HT1080 (cell line): ENCODE measurements at regions not wholly inside any gene's neighbourhood (a gene's known extent, or its start where the extent isn't known, plus 50 kb on each side); places are given as distances from the start of the nearest gene placed in this dataset.
"Not testable (repeated sequence)": the region's sequence is repeated elsewhere in the genome, so short reads cannot be mapped to it uniquely, and the experiment has no call there.

Experiments used
- DNase-seq: peaks from one replicate; pipeline ENCODE4 v3.0.0-alpha.2; 2015; ENCODE audit warnings: low read depth

DNA sequence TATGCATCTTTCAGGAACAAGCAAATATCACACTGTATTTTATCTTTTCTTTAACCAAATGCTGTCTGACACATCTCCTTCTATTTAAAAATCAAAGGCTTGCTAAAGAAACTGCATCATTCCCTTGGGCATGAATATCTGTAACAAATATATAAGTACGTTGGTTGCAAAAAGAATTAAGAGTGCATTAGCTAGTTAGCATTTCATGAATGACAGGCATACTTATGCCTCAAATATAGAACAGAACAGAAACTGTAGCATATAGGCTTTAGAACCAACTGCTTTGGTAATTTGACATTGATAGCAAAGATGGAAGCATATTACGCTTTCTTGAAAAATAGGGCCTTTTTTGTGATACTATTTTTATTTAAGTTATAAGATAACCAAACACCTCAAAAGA is 761.2 kb downstream of the MAT2B start:
- DNase-seq: no peak

DNA sequence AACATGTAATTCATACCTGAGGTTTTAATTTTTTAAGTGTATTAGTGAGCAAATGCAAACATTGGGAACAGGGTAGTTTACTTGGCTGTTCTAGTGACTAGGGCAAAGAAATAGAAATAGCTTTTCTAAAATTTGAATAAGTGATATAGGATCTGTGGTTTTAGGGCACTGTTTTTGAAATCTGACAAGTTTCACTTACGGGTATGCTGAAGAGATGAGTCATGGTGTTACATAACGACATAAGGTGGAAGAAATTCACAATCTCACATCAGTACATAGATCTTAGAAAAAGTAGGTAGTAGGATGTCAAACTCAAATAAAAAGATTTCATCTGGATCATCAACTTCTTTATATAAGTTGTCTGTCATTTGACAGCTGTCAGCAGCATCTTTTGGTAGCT is 772.3 kb downstream of the MAT2B start:
- DNase-seq: peak; percentile 35

DNA sequence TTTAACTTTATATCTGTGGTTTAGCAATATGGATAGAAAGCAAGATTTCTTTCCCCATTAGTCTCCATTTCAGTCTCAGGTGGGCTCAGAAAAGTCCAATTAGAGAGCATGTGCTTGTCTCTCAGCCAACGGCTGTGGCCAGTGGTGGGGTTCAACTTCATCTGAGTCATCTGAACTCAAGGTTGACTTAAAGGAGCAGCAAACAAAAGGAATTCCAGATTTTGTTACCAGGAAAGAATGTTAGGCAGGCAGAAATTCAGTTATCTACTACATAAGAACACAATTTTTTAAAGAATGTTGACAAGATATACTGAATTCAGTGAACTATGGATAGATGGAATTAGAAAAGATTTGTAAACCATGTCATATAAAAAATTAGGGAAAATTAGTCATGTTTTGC is 784.1 kb downstream of the MAT2B start:
- peak; percentile 17 for DNase-seq

DNA sequence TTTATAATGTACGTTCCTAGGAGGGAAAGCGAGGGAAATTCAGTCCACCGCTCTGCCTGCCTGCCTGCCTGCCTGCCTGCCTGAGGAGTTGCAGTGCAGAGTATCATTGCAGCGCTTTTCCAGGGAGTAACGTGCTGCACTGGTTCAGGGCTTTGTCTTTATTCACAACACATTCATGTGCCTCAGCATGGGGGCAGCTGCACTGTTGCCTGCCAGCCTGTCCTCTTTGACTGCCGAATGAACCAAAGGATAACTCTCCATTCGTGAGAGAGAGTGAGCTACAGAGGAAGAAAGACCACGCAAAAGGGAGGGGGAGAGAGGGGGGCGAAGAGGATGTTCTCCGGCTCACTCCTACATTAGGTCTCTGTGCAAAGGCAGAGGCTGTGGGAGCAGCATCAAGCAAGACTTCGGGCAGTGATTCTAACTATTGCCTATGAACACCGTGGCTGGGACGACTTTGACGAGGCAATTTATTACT is 791.2 kb downstream of the MAT2B start:
- DNase-seq: peak; percentile 12

DNA sequence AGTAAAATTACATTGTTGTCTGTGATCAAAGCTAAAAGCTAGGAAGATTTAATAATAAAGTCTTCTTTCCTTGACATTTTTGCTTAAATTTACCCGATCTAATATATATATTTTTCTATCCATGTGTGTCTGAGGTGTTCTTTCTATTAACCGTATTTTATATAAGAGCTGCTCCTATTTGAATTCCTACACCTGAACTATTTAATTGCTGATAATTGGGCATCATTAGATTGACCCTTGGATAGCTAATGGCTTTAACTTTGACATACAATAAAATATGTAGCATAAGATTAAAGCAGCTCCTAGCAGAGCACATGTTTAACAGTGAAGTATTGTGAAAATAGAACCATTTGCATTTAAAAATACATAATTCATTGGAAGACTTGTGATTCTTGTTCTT is 792.7 kb downstream of the MAT2B start:
- no peak for DNase-seq

DNA sequence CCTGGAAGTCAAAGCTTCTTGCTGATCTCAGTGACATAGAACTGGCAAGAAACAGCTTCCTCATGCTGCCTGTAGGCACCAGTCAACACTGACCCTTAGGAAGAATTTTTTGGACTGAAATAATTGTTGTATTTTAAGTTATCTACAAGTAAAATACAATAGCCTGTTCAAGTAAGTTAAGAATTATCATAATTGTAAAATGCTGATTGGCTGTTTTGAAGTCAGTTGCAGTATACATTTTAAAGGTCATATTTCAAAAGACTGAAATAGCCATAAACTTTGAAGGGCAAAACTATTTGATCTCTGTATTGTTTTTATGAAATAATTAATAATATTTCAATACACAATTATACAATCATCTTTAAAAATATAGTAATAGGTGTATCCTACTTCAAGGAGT is 794.9 kb downstream of the MAT2B start:
- DNase-seq: no peak

DNA sequence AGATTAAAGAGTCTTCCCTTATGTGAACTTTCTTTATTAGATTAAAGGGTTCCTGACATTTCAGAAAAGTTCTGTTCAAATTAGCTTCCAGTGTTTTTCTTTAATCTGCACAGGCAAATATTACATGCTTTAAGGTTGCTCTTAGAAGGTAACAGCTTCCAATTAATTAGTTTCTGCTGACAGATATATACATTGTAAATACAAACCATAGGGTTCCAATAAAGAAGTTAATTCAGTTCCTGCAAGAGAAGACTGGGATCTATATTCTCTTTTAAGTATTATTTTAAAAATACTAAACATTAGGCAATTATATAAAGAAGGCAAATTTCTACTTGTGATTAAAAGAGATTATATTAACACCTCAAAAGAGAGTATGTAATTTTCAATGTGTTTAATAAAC is 795.7 kb downstream of the MAT2B start:
- no peak for DNase-seq

DNA sequence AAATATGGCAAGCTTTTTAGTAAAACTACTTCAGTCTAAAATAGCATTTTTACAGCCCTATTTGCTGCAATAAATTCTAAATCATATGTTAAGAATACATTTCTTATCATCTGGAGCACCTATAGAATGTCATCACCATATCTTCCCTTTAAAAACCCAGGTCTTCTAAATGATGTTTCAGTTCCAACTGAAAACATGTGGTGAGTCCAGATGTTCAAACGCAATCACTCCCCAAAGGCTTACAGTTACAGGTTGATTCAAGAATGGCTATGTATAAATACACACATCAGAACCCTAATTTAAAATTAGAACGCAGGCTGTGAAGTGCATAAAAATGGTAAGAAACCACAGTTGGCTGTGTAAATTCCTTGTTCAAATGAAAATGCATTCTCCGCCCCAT is 796.3 kb downstream of the MAT2B start:
- no peak for DNase-seq

DNA sequence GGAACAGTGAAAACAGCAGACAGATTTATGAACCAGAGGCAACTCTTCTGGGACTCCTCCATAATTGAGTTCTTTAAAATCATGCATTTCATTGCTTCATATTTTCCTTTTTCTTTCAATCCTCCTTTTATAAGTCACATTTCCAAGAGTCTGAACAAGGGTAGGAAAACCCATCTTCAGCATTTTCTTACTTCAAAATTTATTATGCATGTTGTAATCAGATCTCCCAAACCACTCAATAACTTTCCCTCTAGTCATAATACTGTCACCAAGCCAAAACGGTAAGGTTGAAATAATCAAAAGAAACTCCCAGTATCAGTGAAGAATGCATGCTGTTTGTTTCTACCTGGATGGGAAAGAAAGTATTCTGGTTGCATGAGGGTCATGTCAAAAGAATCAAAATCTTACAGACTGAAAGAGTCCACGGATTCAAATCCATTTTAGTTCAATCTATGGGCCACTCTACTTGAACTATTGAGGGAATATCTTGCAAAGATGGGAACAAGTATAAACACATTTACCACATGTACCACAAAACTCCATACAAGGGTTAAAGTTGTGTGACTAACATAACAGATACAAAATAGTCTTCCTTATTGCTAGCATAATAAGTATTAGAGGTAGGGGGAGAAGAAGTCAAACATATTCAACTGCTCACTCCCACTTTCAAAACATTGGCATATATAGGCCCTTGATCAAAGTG is 797.3 kb downstream of the MAT2B start:
- peak; percentile 43 for DNase-seq

DNA sequence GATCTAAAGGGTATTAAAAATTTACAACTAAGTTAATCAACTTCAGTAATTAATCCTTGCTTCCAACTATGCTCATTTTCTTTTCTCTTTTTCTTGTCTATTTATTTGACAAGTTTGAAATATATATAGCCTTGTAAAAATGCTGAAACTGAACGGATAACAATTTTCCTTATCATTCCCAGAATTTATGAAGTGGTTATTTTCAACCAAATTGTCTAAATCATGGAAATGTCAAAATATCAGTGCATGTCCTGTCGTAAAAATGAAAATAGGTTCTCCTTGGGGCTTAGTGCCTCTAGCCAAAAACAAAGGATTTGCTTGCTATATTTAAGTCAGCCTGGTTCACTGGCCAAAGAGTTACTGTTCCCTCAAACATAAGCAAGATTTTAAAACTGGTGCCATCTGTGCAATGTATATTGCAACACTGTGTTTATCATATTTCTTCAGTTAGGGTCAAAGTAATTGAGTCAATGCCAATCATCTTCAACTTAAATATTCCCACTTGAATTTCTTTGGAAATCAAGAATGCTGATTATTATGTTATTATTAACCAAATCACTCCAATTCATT is 798.3 kb downstream of the MAT2B start:
- no peak for DNase-seq

DNA sequence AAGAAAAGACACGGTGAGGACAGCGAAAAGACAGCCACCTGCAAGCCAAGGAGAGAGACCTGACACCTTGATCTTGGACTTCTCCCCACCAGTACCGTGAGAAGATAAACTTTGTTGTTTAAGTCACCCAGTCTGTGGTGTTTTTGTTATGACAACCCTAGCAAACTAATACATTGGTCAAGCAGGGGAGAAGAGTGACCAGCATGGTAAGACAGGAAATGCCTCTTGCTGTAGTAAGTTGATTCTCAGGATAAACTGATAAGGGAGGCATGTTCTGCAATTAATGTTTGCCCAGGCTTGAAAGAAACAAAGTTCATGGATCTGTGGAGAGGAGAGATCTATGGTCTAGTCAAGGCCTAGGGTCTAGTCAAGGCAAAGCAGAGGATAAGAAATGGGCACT is 801.2 kb downstream of the MAT2B start:
- DNase-seq: peak; percentile 50

DNA sequence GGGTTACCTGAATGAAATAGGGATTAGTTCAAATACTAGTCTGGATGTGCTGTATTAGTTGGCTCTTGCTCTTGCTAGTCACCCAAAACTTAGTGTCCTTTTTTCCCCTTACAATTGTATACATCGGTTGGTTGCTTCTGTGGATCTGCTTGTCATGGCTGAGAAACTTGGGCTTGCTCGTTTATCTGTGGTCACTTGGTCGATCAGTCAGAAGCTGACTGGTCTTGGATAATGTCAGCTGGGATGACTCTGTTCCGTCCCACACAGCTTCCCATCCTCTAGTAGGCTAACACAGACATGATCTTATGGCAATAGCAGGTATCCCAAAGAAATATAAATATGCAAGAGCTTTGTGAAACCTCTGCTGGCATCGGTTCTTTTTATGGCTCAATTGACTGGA is 807.4 kb downstream of the MAT2B start:
- DNase-seq: no peak

DNA sequence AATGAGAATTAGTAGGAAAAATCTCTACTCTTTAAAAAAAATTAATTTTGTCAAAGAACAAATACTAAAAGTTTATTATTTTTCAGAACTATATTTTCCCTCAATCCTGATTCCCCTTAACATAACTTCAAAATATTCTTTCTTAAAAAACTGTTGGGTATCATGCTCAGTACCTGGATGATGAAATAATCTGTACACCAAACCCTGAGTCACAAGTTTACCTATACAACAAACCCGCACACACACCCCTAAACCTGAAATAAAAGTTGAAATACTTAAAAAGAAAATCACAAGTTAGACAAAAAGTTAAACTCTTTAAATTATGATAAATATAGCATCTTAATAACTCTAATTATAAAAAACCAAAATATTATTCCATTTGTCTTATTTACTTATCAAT is 812.3 kb downstream of the MAT2B start:
- DNase-seq: no peak

DNA sequence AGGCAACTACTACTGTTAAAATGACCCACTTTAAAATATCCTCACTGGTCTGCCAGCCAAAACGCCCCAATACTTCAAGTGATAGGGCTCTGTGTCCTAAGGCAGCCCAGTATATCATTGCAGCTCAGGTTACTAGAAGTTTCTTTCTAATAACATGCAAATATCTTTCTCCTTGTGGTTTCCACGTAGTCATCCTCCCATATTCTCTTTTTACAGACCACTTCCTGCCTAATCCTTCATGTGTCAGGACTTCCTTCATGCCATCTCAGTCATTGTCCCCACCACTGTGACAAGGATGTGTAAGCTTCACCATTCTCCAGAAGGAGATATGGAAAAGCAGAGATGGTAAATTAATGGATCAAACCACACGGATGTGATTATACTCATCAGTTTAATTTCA is 813.7 kb downstream of the MAT2B start:
- peak; percentile 67 for DNase-seq

DNA sequence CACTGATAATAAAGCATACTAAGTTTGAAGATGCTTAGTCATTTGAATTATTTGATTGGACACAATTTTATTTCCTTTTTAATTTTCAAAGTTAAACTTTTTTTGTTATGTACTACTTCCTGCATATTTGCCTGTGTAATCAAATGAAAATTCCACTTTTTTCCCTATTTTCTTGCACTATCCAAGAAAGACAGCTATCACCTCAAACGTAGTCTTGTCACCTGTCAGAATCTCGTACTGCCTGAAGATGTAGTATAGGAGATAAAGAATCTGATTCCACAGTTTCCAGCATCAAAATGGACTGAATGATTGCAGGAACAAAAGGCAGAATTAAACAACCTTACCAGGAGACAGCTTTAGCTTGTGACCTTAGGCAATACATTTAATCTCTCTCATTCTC is 818.8 kb downstream of the MAT2B start:
- DNase-seq: no peak

DNA sequence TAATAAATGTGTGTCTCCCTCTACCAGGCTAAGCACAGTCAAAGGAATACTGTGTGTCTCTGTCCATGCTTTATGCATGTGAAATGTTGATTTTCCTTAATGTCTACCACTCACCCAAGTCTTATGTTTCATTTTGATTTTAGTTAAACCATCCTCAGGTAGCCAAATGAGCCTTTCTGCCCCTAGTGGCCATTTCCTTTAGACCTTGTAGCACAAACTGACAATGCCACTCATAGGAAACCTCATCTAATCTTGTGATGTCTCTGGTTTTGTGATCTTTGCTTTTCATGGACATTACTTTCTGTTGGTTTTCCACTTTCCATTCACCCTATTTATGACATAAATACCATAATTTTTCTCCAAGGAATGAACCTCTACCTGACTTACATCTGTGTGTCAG is 820.8 kb downstream of the MAT2B start:
- DNase-seq: no peak

DNA sequence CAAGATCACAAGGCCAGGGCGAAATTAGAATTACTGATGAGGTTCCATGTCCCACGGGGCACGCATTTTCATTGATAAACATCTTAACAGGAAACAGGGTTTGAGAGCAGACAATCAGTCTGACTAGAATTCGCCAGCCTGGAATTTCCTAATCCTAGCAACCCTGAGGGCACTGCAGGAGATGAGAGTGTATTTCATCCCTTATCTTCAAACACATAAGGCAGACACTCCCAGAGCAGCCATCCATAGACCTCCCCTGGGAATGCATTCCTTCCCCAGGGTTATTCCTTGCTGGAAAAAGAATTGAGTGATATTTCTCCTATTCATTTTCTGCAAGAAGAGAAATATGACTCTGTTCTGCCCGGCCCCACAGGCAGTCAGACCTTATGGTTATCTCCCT is 821.7 kb downstream of the MAT2B start:
- not testable (repeated sequence) for DNase-seq

DNA sequence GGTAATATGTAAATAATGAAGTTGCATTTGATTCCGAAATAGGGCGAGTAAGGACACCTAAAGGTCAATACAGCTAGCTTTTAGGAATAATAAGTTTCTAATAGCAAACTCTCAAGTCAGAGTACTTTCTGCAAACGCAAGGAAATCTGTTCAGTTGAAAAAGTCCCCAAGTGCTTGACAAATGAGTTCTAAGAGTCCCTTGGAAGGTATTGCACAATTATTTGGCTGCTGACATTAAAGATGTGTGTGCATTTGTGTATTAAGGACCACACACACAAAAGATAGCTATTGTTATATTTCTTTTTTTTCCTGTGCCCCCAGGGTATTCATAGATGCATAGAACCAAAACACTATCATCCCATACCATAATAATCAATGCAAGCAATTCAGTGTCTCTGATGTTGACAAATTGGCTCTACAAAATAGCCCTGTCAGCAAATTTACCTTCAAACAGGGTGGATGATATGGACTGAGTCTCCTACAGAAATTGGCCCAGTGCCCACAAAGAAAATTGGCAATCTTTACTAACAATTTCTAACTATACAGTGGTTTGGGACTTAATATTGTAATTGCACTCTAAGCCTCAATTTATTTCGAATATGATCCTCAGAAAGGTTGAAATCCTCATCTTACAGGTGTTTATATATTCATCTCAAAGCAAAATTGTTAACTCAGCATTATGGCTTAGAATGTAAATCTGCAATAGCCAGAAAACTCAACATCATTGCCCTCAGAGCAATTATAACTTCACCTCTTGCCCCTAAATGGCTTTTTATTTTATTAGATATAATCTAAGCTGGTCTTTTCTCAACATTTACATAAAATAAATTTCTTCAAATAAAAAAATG is 827.2 kb downstream of the MAT2B start:
- DNase-seq: no peak

DNA sequence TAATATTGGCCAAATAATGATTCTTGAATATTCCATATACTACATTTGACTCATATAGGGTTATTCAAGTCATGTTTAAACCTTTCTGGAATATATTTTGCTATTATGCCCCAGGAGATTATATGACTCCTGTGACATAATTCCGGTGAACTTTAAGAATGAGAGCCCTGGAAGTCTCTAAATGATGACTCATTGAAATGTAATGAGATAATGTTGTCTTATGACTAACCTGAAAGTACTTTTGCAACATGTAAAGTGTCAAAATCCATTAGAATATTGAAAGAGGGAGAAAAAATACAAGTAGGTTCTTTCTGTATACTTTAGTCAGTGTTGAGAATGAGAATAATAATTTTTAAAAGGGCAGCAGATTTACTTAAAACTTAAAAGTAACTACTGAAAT is 830.4 kb downstream of the MAT2B start:
- DNase-seq: peak; percentile 83

DNA sequence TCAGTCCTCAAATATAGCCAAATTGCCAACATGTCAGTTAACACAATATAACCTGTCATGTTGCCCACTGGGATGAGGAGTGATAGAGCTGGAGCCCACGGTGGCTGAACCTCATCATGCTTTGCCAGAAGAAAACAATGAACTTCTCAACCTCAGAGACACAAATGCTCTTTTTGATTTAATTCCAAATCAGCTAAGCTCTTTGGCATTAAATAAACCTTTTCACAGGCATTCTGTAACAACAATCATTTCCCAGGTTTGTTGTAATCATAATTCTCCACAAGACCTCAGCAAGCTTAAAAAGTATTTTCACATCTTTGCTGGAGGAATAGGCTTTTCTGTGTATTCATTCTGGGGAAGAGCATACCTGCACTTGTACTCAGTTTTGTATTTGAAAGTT is 830.9 kb downstream of the MAT2B start:
- no peak for DNase-seq

DNA sequence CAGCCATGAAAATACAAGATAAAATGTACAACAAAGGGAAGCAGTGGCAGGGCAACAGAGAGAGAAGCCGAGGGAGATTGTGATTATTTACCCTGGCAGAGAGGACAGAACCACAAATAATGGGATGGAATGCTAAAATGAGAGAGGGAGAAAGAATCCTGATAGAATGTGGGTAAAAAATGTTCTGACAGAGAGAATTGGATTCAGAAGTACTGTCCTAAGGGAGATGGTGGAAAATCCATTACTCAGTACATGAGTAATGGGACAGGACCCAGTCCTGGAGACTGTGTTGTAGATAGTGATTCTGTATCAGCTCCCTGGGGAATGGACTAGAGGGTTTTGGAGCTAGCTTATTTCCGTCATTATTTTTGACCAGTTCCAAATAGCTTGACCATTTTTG is 831.5 kb downstream of the MAT2B start:
- DNase-seq: no peak

DNA sequence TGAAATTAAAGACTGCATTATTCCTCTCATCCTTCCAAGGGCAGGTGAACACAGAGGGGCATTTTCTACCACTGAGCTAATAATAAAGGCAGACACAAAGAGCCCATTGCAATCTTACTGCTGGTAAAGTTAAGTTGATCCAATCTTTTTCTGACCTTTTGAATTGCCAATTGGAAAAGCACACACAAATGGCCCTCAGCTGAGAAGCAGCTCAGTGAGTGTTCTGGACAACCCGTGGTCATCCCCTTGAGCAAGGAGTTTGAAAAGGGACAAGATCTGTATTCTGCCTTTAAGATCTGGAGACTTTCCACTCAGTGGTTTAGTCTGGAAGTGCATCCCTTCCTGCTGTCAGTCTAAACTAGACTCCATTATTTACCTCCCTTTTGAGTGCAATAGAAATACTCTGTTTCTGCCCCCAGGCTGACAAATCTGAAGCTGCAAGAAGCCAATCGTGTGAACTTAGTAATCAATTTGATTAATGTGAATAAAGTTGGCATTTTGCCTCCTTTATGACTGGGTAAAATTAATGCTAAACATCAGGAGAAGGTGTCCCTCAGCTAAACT is 835.7 kb downstream of the MAT2B start:
- DNase-seq: no peak
